CD4-positive, alpha-beta T cell treated with Interleukin-15 for 4 hours (primary cell): ENCODE measurements at regions not wholly inside any gene's neighbourhood (a gene's known extent, or its start where the extent isn't known, plus 50 kb on each side); places are given as distances from the start of the nearest gene placed in this dataset.

Experiments used
- DNase-seq: peaks from one replicate; pipeline ENCODE4 v3.0.0-alpha.2; 2020; ENCODE audit warnings: low spot score

- DNase-seq, result no peak
Measured at GRCh38 chr4:123096038-123096437, 173.6 kb upstream of the NUDT6 start.

- DNase-seq, result peak; percentile 7
Measured at GRCh38 chr4:123102897-123103471, 180.6 kb upstream of the NUDT6 start.

GRCh38 chr4:123104310-123105025, 182.1 kb upstream of the NUDT6 start:
- DNase-seq, result no peak

- DNase-seq, result no peak
Measured at GRCh38 chr4:123105026-123105420, 182.6 kb upstream of the NUDT6 start.

- DNase-seq, result no peak
Measured at GRCh38 chr4:123106747-123107146, 184.3 kb upstream of the NUDT6 start.

GRCh38 chr4:123107444-123108252, 185.3 kb upstream of the NUDT6 start:
- no peak for DNase-seq

GRCh38 chr4:123109139-123109538, 186.7 kb upstream of the NUDT6 start:
- DNase-seq, result no peak

GRCh38 chr4:123110147-123110546, 187.8 kb upstream of the NUDT6 start:
- DNase-seq, result no peak

GRCh38 chr4:123110685-123111084, 188.3 kb upstream of the NUDT6 start:
- no peak for DNase-seq

GRCh38 chr4:123113155-123113554, 190.8 kb upstream of the NUDT6 start:
- no peak for DNase-seq

GRCh38 chr4:123114084-123114914, 191.9 kb upstream of the NUDT6 start:
- no peak for DNase-seq

GRCh38 chr4:123114915-123115756, 192.7 kb upstream of the NUDT6 start:
- DNase-seq, result no peak

- no peak for DNase-seq
Measured at GRCh38 chr4:123116412-123116811, 194.0 kb upstream of the NUDT6 start.

GRCh38 chr4:123120473-123120872, 198.1 kb upstream of the NUDT6 start:
- no peak for DNase-seq

- no peak for DNase-seq
Measured at GRCh38 chr4:123121241-123121907, 199.0 kb upstream of the NUDT6 start.

- DNase-seq, result no peak
Measured at GRCh38 chr4:123125477-123125876, 203.1 kb upstream of the NUDT6 start.

- DNase-seq, result no peak
Measured at GRCh38 chr4:123127218-123127617, 204.8 kb upstream of the NUDT6 start.

GRCh38 chr4:123127875-123128274, 205.5 kb upstream of the NUDT6 start:
- no peak for DNase-seq

- no peak for DNase-seq
Measured at GRCh38 chr4:123133397-123134050, 211.1 kb upstream of the NUDT6 start.

GRCh38 chr4:123144616-123145015, 222.2 kb upstream of the NUDT6 start:
- no peak for DNase-seq
